ENCODE measurements at regions not wholly inside any gene's neighbourhood (a gene's known extent, or its start where the extent isn't known, plus 50 kb on each side); places are given as distances from the start of the nearest gene placed in this dataset.

GRCh38 chr10:31099094-31099493 lies 67.4 kb upstream of the ZNF438 start:
- TF ChIP-seq CTCF (IDR thresholded peaks at IDR 0.05) = no peak

- no peak for TF ChIP-seq CTCF (IDR thresholded peaks at IDR 0.05)
Observed at GRCh38 chr10:31099664-31100063, 68.0 kb upstream of the ZNF438 start.

GRCh38 chr10:31100115-31100601 lies 68.5 kb upstream of the ZNF438 start:
- TF ChIP-seq CTCF (IDR thresholded peaks at IDR 0.05) = no peak

- TF ChIP-seq CTCF (IDR thresholded peaks at IDR 0.05) = no peak
Observed at GRCh38 chr10:31100662-31101061, 69.0 kb upstream of the ZNF438 start.

GRCh38 chr10:31101123-31101522 lies 69.5 kb upstream of the ZNF438 start:
- no peak for TF ChIP-seq CTCF (IDR thresholded peaks at IDR 0.05)

- no peak for TF ChIP-seq CTCF (IDR thresholded peaks at IDR 0.05)
Observed at GRCh38 chr10:31102421-31102820, 70.8 kb upstream of the ZNF438 start.

GRCh38 chr10:31103112-31103511 lies 71.4 kb upstream of the ZNF438 start:
- no peak for TF ChIP-seq CTCF (IDR thresholded peaks at IDR 0.05)

GRCh38 chr10:31112961-31113360 lies 81.3 kb upstream of the ZNF438 start:
- TF ChIP-seq CTCF (IDR thresholded peaks at IDR 0.05) = no peak

Measured in LNCAP (cell line).